WTC11 (cell line): ENCODE measurements at regions not wholly inside any gene's neighbourhood (a gene's known extent, or its start where the extent isn't known, plus 50 kb on each side); places are given as distances from the start of the nearest gene placed in this dataset.

Experiments
- ATAC-seq: fragments of 200-7000 bp; cut with Tn5 transposase; 2 replicates; pipeline ENCODE4 v1.10.0; 2021; ENCODE audit warnings: mild to moderate bottlenecking, moderate library complexity
- CTCF ChIA-PET: fragments of 300-600 bp; sonication (Branson Sonifier 250); formaldehyde crosslinking; loops from one replicate; lab custom pipeline; 2021; ENCODE audit warnings: antibody characterized with exemption; lab: Charles Lee
- POLR2A ChIA-PET: fragments of 350-600 bp; sonication (Branson Sonifier 250); formaldehyde crosslinking; loops from one replicate; lab custom pipeline; 2021; ENCODE audit warnings: antibody characterized with exemption; lab: Charles Lee
- DNase-seq: peaks from one replicate; pipeline ENCODE4 v3.0.0; 2021; ENCODE audit warnings: low spot score
- H3K27ac Mint-ChIP-seq: 2 replicates; pipeline ENCODE4 v1.8.0; 2021; ENCODE audit warnings: mixed read lengths
- H3K27me3 Mint-ChIP-seq: 2 replicates; pipeline ENCODE4 v1.8.0; 2021; ENCODE audit warnings: low read depth, mild to moderate bottlenecking, moderate library complexity, mixed read lengths
- H3K36me3 Mint-ChIP-seq: 2 replicates; pipeline ENCODE4 v1.8.0; 2021; ENCODE audit warnings: mixed read lengths
- H3K4me1 Mint-ChIP-seq: 2 replicates; pipeline ENCODE4 v1.8.0; 2022; ENCODE audit warnings: mixed read lengths
- H3K4me3 Mint-ChIP-seq: 2 replicates; pipeline ENCODE4 v1.8.0; 2021; ENCODE audit warnings: mild to moderate bottlenecking, moderate library complexity, mixed read lengths
- H3K9me3 Mint-ChIP-seq: 2 replicates; pipeline ENCODE4 v1.8.0; 2021; ENCODE audit warnings: mixed read lengths
- AR ChIP-seq: fragments of 250-450 bp; sonication (Bioruptor Pico); IDR thresholded peaks from 2 replicates; pipeline ENCODE4 v1.9.0; 2021; ENCODE audit warnings: mild to moderate bottlenecking
- CBFB ChIP-seq: sonication (generic); formaldehyde crosslinking; IDR thresholded peaks from 2 replicates; pipeline ENCODE4 v1.8.1; 2022; ENCODE audit warnings: mild to moderate bottlenecking, low read depth, missing genetic modification reagents
- CDX4 ChIP-seq: fragments of 250-450 bp; sonication (Bioruptor Pico); IDR thresholded peaks from 2 replicates; pipeline ENCODE4 v1.9.0; 2021; ENCODE audit warnings: moderate library complexity, mild to moderate bottlenecking, inconsistent platforms, borderline replicate concordance
- E2F1 ChIP-seq: sonication (generic); formaldehyde crosslinking; IDR thresholded peaks from 2 replicates; pipeline ENCODE4 v1.8.0; 2022; ENCODE audit warnings: mild to moderate bottlenecking, missing genetic modification reagents
- ETV6 ChIP-seq: sonication (generic); formaldehyde crosslinking; IDR thresholded peaks from 2 replicates; pipeline ENCODE4 v1.8.1; 2022; ENCODE audit warnings: mild to moderate bottlenecking, missing genetic modification reagents
- FOXP4 ChIP-seq: sonication (generic); formaldehyde crosslinking; IDR thresholded peaks from 2 replicates; pipeline ENCODE4 v1.8.0; 2022; ENCODE audit warnings: mild to moderate bottlenecking, missing genetic modification reagents
- HMGA2 ChIP-seq: fragments of 250-450 bp; sonication (Bioruptor Pico); IDR thresholded peaks from 2 replicates; pipeline ENCODE4 v1.4.0; 2021; ENCODE audit warnings: mild to moderate bottlenecking, moderate library complexity
- MAX ChIP-seq: sonication (generic); formaldehyde crosslinking; IDR thresholded peaks from 2 replicates; pipeline ENCODE4 v1.8.0; 2022; ENCODE audit warnings: mild to moderate bottlenecking, missing genetic modification reagents
- NFATC4 ChIP-seq: fragments of 250-450 bp; sonication (Bioruptor Pico); IDR thresholded peaks from 2 replicates; pipeline ENCODE4 v1.9.0; 2021; ENCODE audit warnings: mild to moderate bottlenecking
- NR1H2 ChIP-seq: sonication (generic); formaldehyde crosslinking; IDR thresholded peaks from 2 replicates; pipeline ENCODE4 v1.9.0; 2021; ENCODE audit warnings: mild to moderate bottlenecking, moderate library complexity, missing genetic modification reagents
- RORB ChIP-seq: fragments of 250-450 bp; sonication (Bioruptor Pico); IDR thresholded peaks from 2 replicates; pipeline ENCODE4 v1.9.0; 2021; ENCODE audit warnings: mild to moderate bottlenecking
- SMAD3 ChIP-seq: sonication (generic); formaldehyde crosslinking; IDR thresholded peaks from 2 replicates; pipeline ENCODE4 v1.8.0; 2022; ENCODE audit warnings: missing genetic modification reagents, mild to moderate bottlenecking, borderline replicate concordance
- SMAD4 ChIP-seq: sonication (generic); formaldehyde crosslinking; IDR thresholded peaks from 2 replicates; pipeline ENCODE4 v1.8.0; 2022; ENCODE audit warnings: mild to moderate bottlenecking, missing genetic modification reagents
- STAT6 ChIP-seq: sonication (generic); formaldehyde crosslinking; conservative IDR thresholded peaks from 2 replicates; pipeline ENCODE4 v1.8.1; 2023; ENCODE audit warnings: mild to moderate bottlenecking, low read depth, missing genetic modification reagents, moderate library complexity
- TEAD4 ChIP-seq: sonication (generic); formaldehyde crosslinking; IDR thresholded peaks from 2 replicates; pipeline ENCODE4 v1.8.0; 2022; ENCODE audit warnings: mild to moderate bottlenecking, missing genetic modification reagents
- ZNF263 ChIP-seq: sonication (generic); formaldehyde crosslinking; IDR thresholded peaks from 2 replicates; pipeline ENCODE4 v1.8.1; 2022; ENCODE audit warnings: low read depth, mild to moderate bottlenecking, moderate library complexity, missing genetic modification reagents
- ZNF317 ChIP-seq: sonication (generic); formaldehyde crosslinking; IDR thresholded peaks from 2 replicates; pipeline ENCODE4 v1.8.1; 2023; ENCODE audit warnings: low read depth, mild to moderate bottlenecking, moderate library complexity, missing genetic modification reagents, borderline replicate concordance
- ZNF425 ChIP-seq: fragments of 250-450 bp; sonication (Bioruptor Pico); conservative IDR thresholded peaks from 2 replicates; pipeline ENCODE4 v1.9.0; 2021; ENCODE audit warnings: mild to moderate bottlenecking

GRCh38 chr10:10658172-10658785, 359.4 kb upstream of the CELF2 start:
- no peak overlapping the region for H3K4me3 Mint-ChIP-seq
- H3K27ac Mint-ChIP-seq, result no peak overlapping the region
- peaks cover 16% of the 10 kb centered on the region for H3K36me3 Mint-ChIP-seq
- DNase-seq (no peak), ATAC-seq (no peak)
- TF ChIP-seq SMAD3 (CRISPR knock-in tag) (no peak), NR1H2 (no peak), ZNF317 (CRISPR knock-in tag) (no peak), FOXP4 (CRISPR knock-in tag) (no peak), STAT6 (CRISPR knock-in tag) (no peak), RORB (CRISPR knock-in tag) (no peak), HMGA2 (no peak), ZNF263 (no peak)
- H3K27me3 Mint-ChIP-seq, result peaks cover 2% of the 10 kb centered on the region; the same call in 1 of the 2 replicates
- POLR2A ChIA-PET, result no interaction called here
- H3K4me1 Mint-ChIP-seq, result peaks cover 9% of the 10 kb centered on the region; the same call in 1 of the 2 replicates
- CTCF ChIA-PET, result no interaction called here
- H3K9me3 Mint-ChIP-seq, result peaks cover 29% of the 10 kb centered on the region

- ChIA-PET POLR2A (no interaction called here), CTCF (no interaction called here)
- Mint-ChIP-seq H3K4me3 (no peak overlapping the region), H3K4me1 (peaks cover 9% of the 10 kb centered on the region; the same call in 1 of the 2 replicates), H3K36me3 (peaks cover 16% of the 10 kb centered on the region), H3K27ac (no peak overlapping the region), H3K27me3 (peaks cover 2% of the 10 kb centered on the region; the same call in 1 of the 2 replicates), H3K9me3 (peaks cover 29% of the 10 kb centered on the region)
- ATAC-seq (no peak), DNase-seq (no peak)
- no peak for TF ChIP-seq ZNF425 (CRISPR knock-in tag)
- no peak for TF ChIP-seq CDX4
- TF ChIP-seq E2F1 (CRISPR knock-in tag), result no peak
- no peak for TF ChIP-seq AR (CRISPR knock-in tag)
- TF ChIP-seq SMAD3 (CRISPR knock-in tag), result no peak
- TF ChIP-seq NFATC4 (CRISPR knock-in tag), result no peak
- no peak for TF ChIP-seq CBFB
- no peak for TF ChIP-seq TEAD4 (CRISPR knock-in tag)
- TF ChIP-seq MAX, result no peak
- TF ChIP-seq SMAD4 (CRISPR knock-in tag), result no peak
- no peak for TF ChIP-seq ETV6 (CRISPR knock-in tag)
Observed at GRCh38 chr10:10660054-10660453, 357.6 kb upstream of the CELF2 start.
